Stimulated activated CD8-positive, alpha-beta memory T cell treated with anti-CD3 and anti-CD28 coated beads, Interleukin-2, amount 100 ng/mL, for 48 hours (primary cell): ENCODE measurements at regions not wholly inside any gene's neighbourhood (a gene's known extent, or its start where the extent isn't known, plus 50 kb on each side); places are given as distances from the start of the nearest gene placed in this dataset.
"Not testable (repeated sequence)": the region's sequence is repeated elsewhere in the genome, so short reads cannot be mapped to it uniquely, and the experiment has no call there.

Source experiments
- DNase-seq, 2 donors: peaks; one replicate each; pipeline ENCODE4 v3.0.0-alpha.2; 2020; ENCODE audit warnings: low read depth in 2 of 2

GRCh38 chr12:59404109-59404650 lies 191.6 kb upstream of the SLC16A7 start:
- no peak for DNase-seq

GRCh38 chr12:59403259-59403932 lies 192.4 kb upstream of the SLC16A7 start:
- peak in 1 of 2 donors; percentile 3 for DNase-seq

GRCh38 chr12:59401862-59402261 lies 194.0 kb upstream of the SLC16A7 start:
- DNase-seq, result no peak

- DNase-seq, result no peak
These were observed 197.7 kb upstream of the SLC16A7 start for GRCh38 chr12:59398164-59398563.

- DNase-seq, result no peak
These were observed 198.9 kb upstream of the SLC16A7 start for GRCh38 chr12:59396919-59397318.

GRCh38 chr12:59396519-59396918 lies 199.3 kb upstream of the SLC16A7 start:
- DNase-seq, result no peak

GRCh38 chr12:59395310-59395709 lies 200.5 kb upstream of the SLC16A7 start:
- DNase-seq, result not testable (repeated sequence)

DNA sequence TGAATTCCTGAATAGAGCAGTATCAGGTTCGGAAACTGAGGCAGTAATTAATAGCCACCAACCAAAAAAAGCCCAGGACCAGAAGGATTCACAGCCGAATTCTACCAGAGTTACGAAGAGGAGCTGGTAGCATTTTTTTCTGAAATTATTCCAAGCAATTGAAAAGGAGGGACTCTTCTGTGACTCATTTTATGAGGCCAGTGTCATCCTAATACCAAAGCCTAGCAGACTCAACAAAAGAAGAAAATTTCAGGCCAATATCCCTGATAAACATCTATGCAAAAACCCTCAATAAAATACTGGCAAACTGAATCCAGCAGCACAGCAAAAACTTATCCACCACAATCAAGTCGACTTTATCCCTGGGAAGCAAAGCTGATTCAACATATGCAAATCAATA lies 202.3 kb upstream of the SLC16A7 start:
- no peak for DNase-seq

GRCh38 chr12:59389968-59390576 lies 205.8 kb upstream of the SLC16A7 start:
- no peak for DNase-seq

- DNase-seq, result no peak
These were observed 207.1 kb upstream of the SLC16A7 start for GRCh38 chr12:59388694-59389093.

DNA sequence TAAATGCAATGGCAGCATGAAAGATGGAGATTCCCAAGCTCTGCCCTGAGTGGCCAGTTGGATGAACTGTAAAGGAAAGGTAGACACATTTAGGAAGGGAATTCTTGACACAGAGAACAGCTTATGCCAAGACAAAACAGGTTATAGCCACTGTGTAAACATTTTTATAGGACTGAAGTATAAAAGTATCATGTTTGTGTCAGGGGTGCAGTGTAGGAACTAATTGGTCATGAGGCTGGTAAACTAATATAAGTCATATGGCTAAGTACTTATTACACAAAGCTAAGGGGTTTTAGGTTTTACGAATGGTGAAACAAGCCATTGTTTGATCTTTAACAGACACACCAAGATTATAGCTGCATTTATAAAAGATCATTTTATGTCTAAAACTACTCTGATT lies 207.7 kb upstream of the SLC16A7 start:
- no peak for DNase-seq

- DNase-seq, result no peak
These were observed 209.6 kb upstream of the SLC16A7 start for GRCh38 chr12:59386236-59386635.

DNA sequence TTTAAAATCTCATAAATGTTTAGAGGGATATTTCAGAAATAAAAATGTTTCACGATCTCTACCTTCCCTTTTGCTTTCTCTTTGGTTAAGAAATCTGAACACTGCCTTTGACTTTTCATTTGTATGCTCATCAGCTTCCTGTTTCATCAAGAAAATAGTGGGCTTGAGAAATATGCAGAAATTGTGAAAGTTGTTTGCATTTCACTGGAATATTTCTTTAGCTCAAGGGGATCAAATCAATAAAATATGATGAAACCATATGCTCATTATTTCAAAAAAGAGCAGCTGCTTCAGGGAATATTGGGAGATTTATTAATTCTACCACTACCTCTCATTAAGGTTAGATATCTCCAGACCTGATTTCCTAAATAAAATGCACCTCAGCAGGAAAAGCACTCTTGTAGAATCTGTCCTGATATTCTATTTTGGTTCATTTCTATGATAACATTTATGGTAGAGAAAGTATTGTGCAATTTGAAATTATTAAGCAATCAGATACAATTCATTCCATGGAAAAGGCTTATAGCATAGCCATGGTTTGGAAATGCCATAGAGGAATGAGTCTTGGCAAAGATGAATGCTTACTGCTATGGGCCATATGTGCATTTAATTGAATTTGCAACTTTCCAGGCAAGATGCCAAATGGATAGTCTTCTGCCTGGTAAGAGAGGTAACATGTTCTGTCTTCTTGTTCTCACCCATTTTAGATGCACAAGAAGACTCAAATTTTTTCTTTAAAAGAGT lies 212.6 kb upstream of the SLC16A7 start:
- no peak for DNase-seq

DNA sequence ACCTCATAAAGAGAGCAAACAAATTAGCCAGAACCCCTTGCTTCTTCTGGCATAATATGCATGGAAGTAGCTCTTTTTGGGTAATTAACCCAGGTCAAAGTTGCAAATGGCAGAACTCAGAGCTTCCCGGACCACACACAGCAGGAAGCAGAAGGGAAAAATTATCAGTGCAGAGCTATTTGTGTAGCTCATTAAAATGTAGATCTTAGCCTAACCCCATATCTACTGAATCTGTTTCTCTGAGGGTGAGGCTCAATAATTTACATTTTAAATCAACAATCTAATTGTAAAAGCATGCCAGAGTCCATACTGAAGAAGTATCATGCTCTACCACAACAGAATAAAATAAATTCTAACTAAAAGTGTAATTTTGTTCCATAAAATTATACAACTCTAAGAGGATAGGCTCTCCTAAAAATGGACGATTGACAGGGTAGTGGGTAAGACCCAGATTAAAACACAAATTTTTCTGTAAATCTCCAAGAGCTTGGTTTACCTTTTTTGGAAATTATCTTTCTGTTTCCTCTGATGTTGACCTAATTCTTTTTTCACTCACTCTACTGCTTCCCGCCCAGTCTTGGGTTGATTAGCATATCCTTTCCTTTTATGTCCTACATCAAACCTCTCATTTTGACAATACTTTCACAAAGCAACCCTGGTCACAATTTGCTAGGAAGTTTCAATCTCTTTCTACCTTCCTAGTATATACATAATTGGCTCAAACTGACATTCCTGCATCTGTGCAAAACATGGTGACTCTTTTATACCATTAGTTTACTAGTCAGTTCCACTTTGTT lies 213.3 kb upstream of the SLC16A7 start:
- DNase-seq, result no peak

- no peak for DNase-seq
These were observed 214.7 kb upstream of the SLC16A7 start for GRCh38 chr12:59381106-59381505.

GRCh38 chr12:59375633-59376032 lies 220.2 kb upstream of the SLC16A7 start:
- DNase-seq, result no peak

DNA sequence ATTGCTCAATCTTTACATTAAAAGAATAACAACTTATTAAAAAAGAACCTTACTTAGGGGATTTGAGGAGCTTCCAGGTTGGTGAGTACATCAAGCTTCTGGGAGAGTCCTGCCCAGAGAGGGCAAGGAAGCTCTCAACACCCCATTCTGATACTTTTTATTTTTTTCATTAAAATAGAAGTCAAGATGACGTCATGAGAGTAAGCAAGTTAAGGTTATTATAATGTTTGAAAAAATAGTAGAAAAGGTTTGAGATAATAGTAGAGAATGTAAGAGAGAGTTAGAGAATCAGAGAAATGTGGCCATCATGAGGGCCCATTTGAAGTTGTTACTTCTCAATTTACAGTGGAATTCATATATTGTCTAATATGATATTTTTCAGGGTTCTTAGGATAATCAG lies 221.0 kb upstream of the SLC16A7 start:
- no peak for DNase-seq

DNA sequence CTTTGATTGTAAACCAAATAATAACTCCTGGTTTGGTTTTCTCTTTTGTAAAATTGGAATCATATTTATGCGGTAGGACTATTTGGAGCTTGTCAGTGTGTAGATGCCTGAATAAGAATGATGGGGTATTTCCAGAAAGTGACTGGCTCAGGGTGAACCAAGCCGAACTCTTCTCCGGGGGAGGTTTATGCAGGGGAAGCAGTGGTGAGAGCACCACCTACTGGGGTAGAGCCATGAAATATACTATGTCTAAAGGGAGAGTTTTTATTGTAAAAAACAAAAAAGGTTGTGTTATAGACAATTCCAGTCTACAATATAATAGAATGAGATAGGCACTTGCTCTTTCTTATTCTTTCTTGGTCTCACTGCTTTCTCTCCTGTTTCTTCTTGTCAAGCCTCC lies 222.9 kb upstream of the SLC16A7 start:
- DNase-seq, result no peak

GRCh38 chr12:59370933-59371332 lies 224.9 kb upstream of the SLC16A7 start:
- DNase-seq, result no peak

DNA sequence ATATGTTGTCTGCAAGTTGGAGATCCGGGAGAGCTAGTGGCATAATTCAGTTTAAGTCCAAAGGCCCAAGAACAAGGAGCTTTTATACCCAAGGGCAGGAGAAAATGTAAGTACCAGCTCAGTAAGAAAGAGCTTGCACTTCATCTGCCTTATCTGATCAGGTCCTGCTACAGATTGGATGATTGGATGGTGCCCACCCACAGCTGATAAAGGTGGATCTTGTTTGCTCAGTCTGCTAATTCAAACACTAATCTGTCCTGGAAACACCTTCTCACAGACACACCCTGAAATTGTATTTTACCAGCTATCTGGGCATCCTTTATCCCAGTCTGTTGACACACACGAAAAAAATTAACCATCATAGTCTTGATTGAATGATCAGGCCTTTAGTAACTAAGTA lies 230.7 kb upstream of the SLC16A7 start:
- no peak for DNase-seq

GRCh38 chr12:59357811-59358210 lies 238.0 kb upstream of the SLC16A7 start:
- DNase-seq, result no peak

DNA sequence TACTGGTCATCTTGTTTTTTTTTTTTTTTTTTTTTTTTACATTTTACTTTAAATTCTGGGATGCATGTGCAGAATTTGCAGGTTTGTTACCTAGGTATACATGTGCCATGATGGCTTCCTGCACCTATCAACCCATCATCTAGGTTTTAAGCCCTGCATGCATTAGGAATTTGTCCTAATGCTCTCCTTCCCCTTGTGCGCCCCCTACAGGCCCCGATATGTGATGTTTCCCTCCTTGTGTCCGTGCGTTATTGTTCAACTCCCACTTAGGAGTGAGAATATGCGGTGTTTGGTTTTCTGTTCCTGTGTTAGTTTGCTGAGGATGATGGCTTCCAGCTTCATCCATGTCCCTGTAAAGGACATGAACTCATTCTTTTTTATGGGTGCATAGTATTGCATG lies 249.6 kb upstream of the SLC16A7 start:
- not testable (repeated sequence) for DNase-seq
